K562 (cell line): ENCODE measurements at regions not wholly inside any gene's neighbourhood (a gene's known extent, or its start where the extent isn't known, plus 50 kb on each side); places are given as distances from the start of the nearest gene placed in this dataset.

Experiments used
- ATAC-seq: fragments of 200-7000 bp; cut with Tn5 transposase; 3 replicates; pipeline ENCODE4 v1.9.1; 2020; ENCODE audit warnings: moderate library complexity
- BruUV-seq: library from RNA; stranded (reverse); fragments of 400-500 nt; replicated peaks from 2 replicates; lab custom pipeline; 2021; lab: Mats Ljungman, UMichigan
- CTCF ChIA-PET: fragments of 300-600 bp; formaldehyde crosslinking; extraction: SDS; loops from one replicate; lab custom pipeline; 2021; ENCODE audit warnings: low intra/inter-chr PET ratio; lab: Yijun Ruan, JAX
- POLR2A ChIA-PET: fragments of 300-600, 350-650 bp; sonication (Branson Sonifier 250); formaldehyde crosslinking; extraction: SDS; loops from one replicate; lab custom pipeline; 2021; ENCODE audit warnings: antibody characterized with exemption, inconsistent platforms; lab: Yijun Ruan, JAX
- DNase-seq, 4 experiments: peaks; one replicate each; pipeline versions ENCODE4 v3.0.0 to v3.0.0-alpha.2; 2011 to 2018; ENCODE audit warnings: low spot score in 3 of 4, mixed read lengths in 3 of 4; ENCODE audit errors: extremely low read depth in 1 of 4
- FAIRE-seq: peaks from 2 replicates; lab custom pipeline; 2011; peaks lifted over from hg19 to GRCh38; lab: Jason Lieb, UNC
- H2AFZ ChIP-seq: 2 replicates; pipeline ENCODE4 v1.6.0; 2011; ENCODE audit warnings: low read depth, low read length, control low read depth, inconsistent platforms
- H3K27ac ChIP-seq: fragments of 200-600 bp; 3 replicates; pipeline ENCODE4 v1.8.0; 2011; ENCODE audit warnings: low read depth, mild to moderate bottlenecking, control low read depth, inconsistent platforms, low read length, moderate library complexity, mixed read lengths; ENCODE audit errors: extremely low read depth
- H3K27me3 ChIP-seq, 2 experiments: fragments of 300-600 bp in 1 of 2; 2 replicates in 1 of 2; 3 replicates in 1 of 2; pipeline versions ENCODE4 v1.6.0 to v1.8.0; 2011; ENCODE audit warnings: inconsistent platforms in 2 of 2, low read length in 2 of 2, mild to moderate bottlenecking in 1 of 2, mixed read lengths in 1 of 2, moderate library complexity in 1 of 2; ENCODE audit not compliant: control insufficient read depth in 2 of 2, insufficient read depth in 2 of 2
- H3K36me3 ChIP-seq: fragments of 300-600 bp; 3 replicates; pipeline ENCODE4 v1.8.0; 2011; ENCODE audit warnings: mild to moderate bottlenecking, low read length, inconsistent platforms; ENCODE audit not compliant: control insufficient read depth, insufficient read depth
- H3K4me1 ChIP-seq, 2 experiments: fragments of 200-600 bp in 1 of 2; replicated peaks in 1 of 2; 2 replicates in 1 of 2; 3 replicates in 1 of 2; pipeline versions ENCODE4 v1.5.1 to v1.8.0; 2011; ENCODE audit warnings: inconsistent platforms in 2 of 2, low read length in 2 of 2, mild to moderate bottlenecking in 1 of 2, mixed read lengths in 1 of 2, moderate library complexity in 1 of 2; ENCODE audit not compliant: control insufficient read depth in 2 of 2, insufficient read depth in 2 of 2
- H3K4me2 ChIP-seq: 2 replicates; pipeline ENCODE4 v1.6.1; 2011; ENCODE audit warnings: low read length, control low read depth, inconsistent platforms, mixed read lengths; ENCODE audit not compliant: insufficient read depth
- H3K4me3 ChIP-seq: fragments of 200-600 bp; sonication (generic), shearing (Covaris generic); 2 replicates; pipeline ENCODE4 v1.5.1; 2016; ENCODE audit warnings: control low read depth, inconsistent platforms
- H3K79me2 ChIP-seq: fragments of 200-600 bp; 3 replicates; pipeline ENCODE4 v1.8.0; 2011; ENCODE audit warnings: low read length, inconsistent platforms; ENCODE audit not compliant: control insufficient read depth, insufficient read depth
- H3K9ac ChIP-seq, 2 experiments: 2 replicates each; pipeline versions ENCODE4 v1.6.0 to v1.6.1; 2011; ENCODE audit warnings: low read depth in 2 of 2, low read length in 2 of 2, control low read depth in 1 of 2, inconsistent platforms in 1 of 2, mild to moderate bottlenecking in 1 of 2, mixed read lengths in 1 of 2; ENCODE audit not compliant: insufficient read depth in 1 of 2
- H3K9me1 ChIP-seq: one replicate; pipeline ENCODE4 v1.6.0; 2011; ENCODE audit warnings: inconsistent platforms, mild to moderate bottlenecking, low read length, moderate library complexity; ENCODE audit not compliant: control insufficient read depth, insufficient read depth
- H3K9me3 ChIP-seq: replicated peaks from 2 replicates; pipeline ENCODE4 v1.5.1; 2011; ENCODE audit warnings: low read depth, low read length, inconsistent platforms; ENCODE audit not compliant: control insufficient read depth, insufficient read depth
- H4K20me1 ChIP-seq: replicated peaks from 2 replicates; pipeline ENCODE4 v1.6.1; 2011; ENCODE audit warnings: low read length, inconsistent platforms, mixed read lengths; ENCODE audit not compliant: control insufficient read depth, insufficient read depth
- DMBX1 ChIP-seq: fragments of 250-450 bp; sonication (Bioruptor Pico); IDR thresholded peaks from 2 replicates; pipeline ENCODE4 v1.8.0; 2022; ENCODE audit warnings: inconsistent platforms, mild to moderate bottlenecking, moderate library complexity, borderline replicate concordance
- FIP1L1 ChIP-seq: fragments of 200-400 bp; formaldehyde crosslinking; IDR thresholded peaks from 2 replicates; pipeline ENCODE4 v1.6.1; 2018; ENCODE audit warnings: mild to moderate bottlenecking, low read depth, low read length; ENCODE audit not compliant: poor library complexity, severe bottlenecking
- IRF2 ChIP-seq: sonication (generic); formaldehyde crosslinking; IDR thresholded peaks from 2 replicates; pipeline ENCODE4 v1.8.1; 2022; ENCODE audit warnings: mild to moderate bottlenecking, missing genetic modification reagents
- KDM1A ChIP-seq, 2 experiments: fragments of 450-650 bp; IDR thresholded peaks; 2 replicates each; pipeline ENCODE4 v1.6.1; 2016; ENCODE audit warnings: mild to moderate bottlenecking in 2 of 2
- NONO ChIP-seq, 2 experiments: fragments of 200-400 bp in 1 of 2; fragments of 450-650 bp in 1 of 2; formaldehyde crosslinking in 1 of 2; IDR thresholded peaks; 2 replicates each; pipeline ENCODE4 v1.6.1; 2017; ENCODE audit warnings: low read depth in 2 of 2, mild to moderate bottlenecking in 2 of 2, moderate library complexity in 2 of 2, low read length in 1 of 2
- NUFIP1 ChIP-seq: fragments of 450-650 bp; IDR thresholded peaks from 2 replicates; pipeline ENCODE4 v1.6.1; 2018; ENCODE audit not compliant: partially characterized antibody
- PRDM10 ChIP-seq: fragments of 450-650 bp; IDR thresholded peaks from 2 replicates; pipeline ENCODE4 v1.6.1; 2018; ENCODE audit not compliant: partially characterized antibody
- RBM25 ChIP-seq: fragments of 200-400 bp; formaldehyde crosslinking; IDR thresholded peaks from 2 replicates; pipeline ENCODE4 v1.6.1; 2018; ENCODE audit warnings: low read length, low read depth, moderate library complexity; ENCODE audit not compliant: severe bottlenecking
- RFX5 ChIP-seq: IDR thresholded peaks from 2 replicates; pipeline ENCODE4 v1.6.1; 2011; ENCODE audit warnings: low read depth, mild to moderate bottlenecking, improper control_type of control experiment, low read length
- TRIM28 ChIP-seq: fragments of 450-650 bp; IDR thresholded peaks from 2 replicates; pipeline ENCODE4 v1.6.1; 2017
- USF2 ChIP-seq: sonication (generic); formaldehyde crosslinking; IDR thresholded peaks from 2 replicates; pipeline ENCODE4 v1.5.0; 2020; ENCODE audit warnings: missing genetic modification reagents
- ZNF324 ChIP-seq: fragments of 250-450 bp; sonication (Bioruptor Pico); IDR thresholded peaks from 2 replicates; pipeline ENCODE4 v1.4.0; 2020; ENCODE audit warnings: mild to moderate bottlenecking
- ZNF354B ChIP-seq: fragments of 250-450 bp; sonication (Bioruptor Pico); IDR thresholded peaks from 2 replicates; pipeline ENCODE4 v1.4.0; 2020
- ZNF507 ChIP-seq: conservative IDR thresholded peaks from 2 replicates; pipeline ENCODE4 v1.6.1; 2017; ENCODE audit warnings: missing genetic modification characterization, missing compliant biosample characterization
- WGBS: fragments of 100-300 bp; shearing (Covaris generic); methylation state at CpG from one replicate; pipeline ENCODE4 v1.1.6; 2016; ENCODE audit warnings: low coverage, mixed read lengths; ENCODE audit not compliant: insufficient coverage; ENCODE audit errors: missing lambda C conversion rate; 5-methylcytosine and 5-hydroxymethylcytosine counted together
- in situ Hi-C: fragments of 300-500 bp; cut with MboI; formaldehyde crosslinking; loops from 4 replicates; pipeline ENCODE4 v1.15.0; 2018; ENCODE audit warnings: inconsistent platforms, mixed read lengths
- intact Hi-C: fragments of 100-400 bp; cut with micrococcal nuclease; formaldehyde crosslinking; loops from 2 replicates; pipeline ENCODE4 v1.14.2; 2022

- Histone ChIP-seq H2AFZ (no peak overlapping the region), H3K9ac (no peak overlapping the region), H3K79me2 (no peaks in the 10 kb centered on the region), H4K20me1 (no peaks in the 10 kb centered on the region), H3K4me2 (no peak overlapping the region), H3K9me1 (no peaks in the 10 kb centered on the region), H3K9me3 (0 out of 2 replicates have a peak, but pooled peaks cover 2% of the 10 kb centered on the region), H3K36me3 (no peaks in the 10 kb centered on the region), H3K27me3 (no peaks in the 10 kb centered on the region), H3K27ac (no peak overlapping the region), H3K4me3 (no peak overlapping the region), H3K4me1 (no peaks in the 10 kb centered on the region)
- no TSS peak for BruUV-seq
- intact Hi-C loops, result no loop called here
- no peak for FAIRE-seq
- ChIA-PET CTCF (no interaction called here), POLR2A (no interaction called here)
- in situ Hi-C loops, result no loop called here
- DNase-seq, result no peak
- peak; percentile 69; the same call in 1 of the 2 replicates for TF ChIP-seq ZNF354B (CRISPR knock-in tag)
- no peak for TF ChIP-seq TRIM28
- TF ChIP-seq ZNF507, result peak; percentile 98
- no peak for TF ChIP-seq NUFIP1
- TF ChIP-seq RBM25, result peak; percentile 42
- ATAC-seq, result no peak
Observed at GRCh38 chr1:111063595-111063994, 76.3 kb downstream of the DRAM2 start.

GRCh38 chr1:111062624-111063023, 77.3 kb downstream of the DRAM2 start:
- Histone ChIP-seq H3K9ac (no peak overlapping the region), H4K20me1 (no peaks in the 10 kb centered on the region), H3K27ac (no peak overlapping the region), H3K4me2 (no peak overlapping the region), H3K36me3 (no peaks in the 10 kb centered on the region), H3K27me3 (no peaks in the 10 kb centered on the region), H3K9me3 (0 out of 2 replicates have a peak, but pooled peaks cover 2% of the 10 kb centered on the region), H3K9me1 (no peaks in the 10 kb centered on the region), H3K4me1 (no peaks in the 10 kb centered on the region), H3K79me2 (no peaks in the 10 kb centered on the region), H2AFZ (no peak overlapping the region), H3K4me3 (no peak overlapping the region)
- in situ Hi-C loops (no loop called here), intact Hi-C loops (no loop called here)
- DNase-seq, result no peak
- CTCF ChIA-PET, result no interaction called here
- WGBS, result 0% methylated on average over 2 of the region's 2 CpGs
- ATAC-seq, result no peak
- no peak for FAIRE-seq
- POLR2A ChIA-PET, result interaction anchor here (0.6 kb wide), 1 partner anchor 838 kb away, joined by 3 read pairs; no protein-coding TSS in a partner anchor
- no TSS peak for BruUV-seq
- TF ChIP-seq ZNF324, result no peak
- no peak for TF ChIP-seq IRF2 (CRISPR knock-in tag)
- TF ChIP-seq DMBX1 (CRISPR knock-in tag), result no peak
- TF ChIP-seq FIP1L1, result no peak
- TF ChIP-seq RFX5, result no peak
- TF ChIP-seq NONO (IDR thresholded peaks at IDR 0.05; ENCODE audit: low read depth in 2 of 2, low read length in 1 of 2), result no peak
- no peak for TF ChIP-seq USF2 (CRISPR knock-in tag)
- no peak for TF ChIP-seq KDM1A (IDR thresholded peaks at IDR 0.05)
- no peak for TF ChIP-seq PRDM10
